ENCODE measurements at regions not wholly inside any gene's neighbourhood (a gene's known extent, or its start where the extent isn't known, plus 50 kb on each side); places are given as distances from the start of the nearest gene placed in this dataset.

DNA sequence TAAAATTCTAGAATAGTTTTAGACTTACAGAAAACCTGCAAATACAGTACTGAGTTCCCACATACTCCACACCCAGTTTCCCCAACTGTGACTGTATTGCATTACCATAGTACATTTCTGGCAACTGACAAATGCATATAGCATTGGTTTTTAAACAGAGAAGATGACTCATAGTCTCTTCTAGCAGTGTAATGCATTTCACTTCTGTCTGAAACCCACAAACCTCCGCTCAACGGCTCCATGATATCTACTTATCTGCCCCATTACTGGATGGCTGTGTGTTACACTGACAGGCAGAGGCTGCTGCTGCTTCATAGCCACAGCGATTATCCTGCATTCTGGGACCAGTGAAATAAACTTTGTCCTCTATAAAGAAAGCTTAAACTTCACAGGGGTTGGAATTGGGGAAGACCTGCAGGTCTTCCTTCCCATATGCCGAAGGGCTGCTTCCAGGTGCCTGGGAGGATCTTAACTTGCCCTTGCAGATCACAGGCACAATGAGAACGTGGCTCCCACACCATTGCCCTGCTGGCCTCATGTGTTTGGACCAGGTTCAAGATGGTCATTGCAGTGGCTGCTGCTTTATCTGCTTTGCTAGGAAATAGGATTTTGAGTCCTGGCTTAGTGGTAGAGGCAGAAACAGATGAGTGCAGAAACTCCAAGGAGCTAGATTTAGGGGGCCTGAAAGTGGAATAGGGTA, 742.6 kb upstream of the HS6ST1 start:
- no peak for DNase-seq

DNA sequence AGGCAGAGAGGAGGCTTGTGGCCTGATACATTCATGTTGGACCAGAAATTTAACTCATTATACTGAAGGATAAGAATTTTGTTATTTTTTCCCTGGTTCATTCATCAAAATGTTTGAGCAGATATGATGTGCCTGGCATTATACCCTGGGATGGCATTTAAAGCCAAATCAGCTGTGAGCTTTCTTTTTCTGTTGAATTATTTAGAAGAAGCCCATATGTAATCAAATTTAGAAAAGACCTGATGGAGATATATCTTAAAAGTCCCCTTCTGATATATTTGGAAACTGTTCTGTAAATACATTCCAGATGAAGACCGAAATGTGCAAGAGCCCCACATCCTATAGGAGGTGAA, 743.1 kb upstream of the HS6ST1 start:
- DNase-seq = no peak

DNA sequence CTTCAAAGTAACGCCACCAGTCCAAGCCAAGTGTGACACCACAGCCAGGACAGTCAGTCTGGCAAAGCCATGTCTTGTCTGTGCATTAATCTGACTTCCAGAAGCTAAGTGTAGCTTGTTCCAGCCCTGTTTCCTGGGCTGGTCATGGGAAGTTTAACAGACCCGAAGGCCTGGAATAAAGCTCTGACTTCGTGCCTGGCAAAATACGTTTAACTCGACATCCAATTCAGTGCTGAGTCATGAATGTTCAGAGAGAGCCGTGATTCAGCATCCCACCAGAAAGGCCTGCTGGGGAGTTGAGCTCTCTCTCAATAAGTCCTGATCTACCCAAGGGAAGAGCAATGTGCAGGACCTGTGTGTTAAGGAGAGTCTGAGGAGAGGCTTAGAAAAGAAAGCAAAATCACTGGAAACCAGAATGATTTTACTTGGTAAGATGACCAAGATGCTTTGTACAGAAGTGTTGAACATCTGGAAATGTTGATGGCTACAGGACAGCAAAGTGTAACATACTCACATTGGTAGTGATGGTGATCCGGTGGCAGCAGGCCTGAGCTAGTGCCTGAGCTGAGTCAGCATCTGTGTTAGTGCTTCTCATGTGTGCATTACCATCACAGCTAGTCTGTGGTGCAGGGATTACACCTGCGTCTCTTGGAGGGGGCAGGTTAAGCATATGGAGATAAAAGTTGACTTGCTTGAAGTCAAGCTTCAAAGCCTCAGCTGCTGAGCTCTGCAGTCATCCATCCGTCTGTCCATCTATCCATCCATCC, 743.7 kb upstream of the HS6ST1 start:
- DNase-seq = no peak

DNA sequence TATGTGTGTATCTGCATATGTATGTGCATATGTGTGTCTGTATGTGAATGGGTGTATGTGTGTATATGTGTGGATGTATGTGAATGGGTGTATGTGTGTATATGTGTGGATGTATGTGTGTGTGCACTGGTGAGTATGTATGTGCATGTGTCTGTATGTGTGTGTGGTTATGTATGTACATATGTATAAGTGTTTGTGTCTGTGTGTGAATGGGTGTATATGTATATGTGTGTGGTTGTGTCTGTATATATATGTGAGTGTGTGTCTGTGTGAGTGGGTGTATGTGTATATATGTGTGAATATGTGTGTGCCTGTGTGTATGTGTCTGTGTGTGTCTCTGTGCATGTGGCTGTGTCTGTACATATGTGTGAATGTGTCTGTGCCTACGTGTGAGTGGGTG, 748.4 kb upstream of the HS6ST1 start:
- no peak for DNase-seq

DNA sequence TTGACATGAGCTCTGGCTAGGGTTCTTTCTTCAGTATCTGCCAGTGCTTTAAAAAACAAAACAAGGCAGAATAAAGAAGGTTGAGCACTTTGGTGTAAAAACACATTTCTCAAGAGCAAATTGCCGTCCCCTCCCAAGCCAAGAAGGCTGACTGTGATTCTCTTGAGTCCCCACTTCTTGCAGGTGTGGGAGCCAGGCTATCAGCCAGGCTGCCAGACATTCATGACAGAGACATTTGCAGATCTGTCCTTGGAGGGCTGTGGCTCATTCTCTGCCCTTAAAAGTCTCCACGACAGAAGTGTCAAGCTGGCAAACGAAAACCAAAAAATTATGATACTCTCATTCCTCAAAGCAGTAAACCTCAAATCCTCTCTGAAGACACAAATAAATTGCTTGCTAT, 749.3 kb upstream of the HS6ST1 start:
- no peak for DNase-seq

DNA sequence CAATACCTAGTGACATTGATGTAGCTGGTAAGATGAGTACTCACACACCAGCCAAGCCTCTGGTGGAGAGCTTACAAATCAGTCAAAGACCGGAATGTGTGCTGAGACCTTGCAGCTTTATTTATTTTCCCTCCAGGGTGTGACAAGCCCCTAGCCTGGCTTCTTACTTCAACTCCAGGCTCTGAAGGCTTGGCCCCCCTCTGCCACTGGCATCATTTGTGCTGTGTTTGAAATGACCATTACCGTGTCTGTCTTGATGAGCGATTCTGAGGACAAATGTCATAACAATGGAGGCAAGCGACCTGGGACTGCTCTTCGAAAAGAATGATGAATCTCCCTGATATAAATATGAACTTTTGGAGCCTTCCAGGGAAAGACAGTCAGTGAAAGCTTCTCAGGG, 749.9 kb upstream of the HS6ST1 start:
- no peak for DNase-seq

DNA sequence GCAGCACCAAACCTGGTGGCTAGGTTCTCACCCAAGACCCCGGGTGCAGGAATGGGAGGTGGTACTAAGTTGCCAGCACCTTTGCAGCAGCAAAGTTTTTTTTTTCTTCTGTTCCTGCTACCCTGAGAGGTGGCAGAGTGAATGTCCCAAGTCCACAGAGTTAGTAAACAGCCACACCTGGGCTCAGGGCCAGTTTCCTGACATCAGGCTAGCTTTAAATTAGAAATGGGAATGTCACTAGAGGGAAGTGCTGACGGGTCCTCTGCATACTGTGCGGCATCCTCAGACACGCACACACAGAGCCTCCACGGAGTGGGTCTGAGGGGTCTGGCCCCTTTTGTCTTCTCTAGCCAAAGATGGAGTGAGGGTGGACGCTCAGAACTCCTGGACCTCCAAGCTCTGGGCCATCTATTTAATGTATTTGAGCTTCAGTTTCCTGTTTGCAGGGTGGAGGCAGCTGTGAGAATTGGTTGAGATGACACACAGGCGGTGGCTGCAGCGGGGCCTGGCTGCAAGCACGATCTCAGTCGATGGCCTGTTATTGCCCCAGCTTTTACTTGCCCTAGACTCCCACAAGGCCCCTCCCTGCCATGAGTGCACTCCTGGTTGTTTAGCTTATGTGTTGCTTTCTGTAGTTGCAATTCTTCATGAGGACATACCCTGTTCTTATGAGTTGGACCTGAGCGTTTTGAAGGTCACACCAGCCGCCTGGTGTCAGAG, 751.4 kb upstream of the HS6ST1 start:
- no peak for DNase-seq

DNA sequence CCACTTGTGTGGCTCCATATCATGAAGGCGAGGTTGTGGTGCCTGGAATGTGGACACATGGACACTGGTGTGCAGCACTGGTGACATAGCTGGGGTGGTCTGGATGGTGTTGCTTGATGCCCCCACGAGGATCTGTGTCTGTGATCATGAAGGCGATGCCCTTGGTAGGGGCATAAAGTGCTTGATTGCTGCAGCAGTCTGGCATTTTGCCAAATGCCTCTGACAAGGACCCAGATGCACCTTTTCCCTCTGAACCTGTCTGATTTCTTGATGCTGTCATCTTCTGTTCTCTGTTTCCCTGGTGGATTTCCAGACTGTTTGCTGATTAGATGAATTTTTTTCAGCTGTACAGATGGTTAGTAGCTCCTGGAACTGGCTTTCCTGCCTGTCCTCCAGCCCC, 752.0 kb upstream of the HS6ST1 start:
- no peak for DNase-seq

DNA sequence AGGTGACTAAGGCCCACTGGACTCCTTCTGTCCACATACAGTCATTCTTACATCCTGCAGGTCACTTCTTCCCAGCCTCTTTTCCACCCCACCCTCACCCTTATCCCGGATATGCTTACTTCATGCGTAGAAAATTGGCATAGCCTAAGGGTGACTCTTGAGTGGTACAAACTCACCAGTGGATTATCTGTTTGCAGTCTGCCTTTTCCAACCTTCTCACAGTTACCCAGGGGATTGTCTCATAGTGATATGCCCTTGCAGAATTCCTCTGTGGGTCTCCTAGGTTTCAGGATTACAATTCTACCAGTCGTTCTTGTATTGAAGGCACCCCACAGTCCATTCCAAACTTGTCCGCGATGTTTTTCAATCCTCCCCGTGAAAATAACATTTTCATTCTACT, 752.9 kb upstream of the HS6ST1 start:
- no peak for DNase-seq

DNA sequence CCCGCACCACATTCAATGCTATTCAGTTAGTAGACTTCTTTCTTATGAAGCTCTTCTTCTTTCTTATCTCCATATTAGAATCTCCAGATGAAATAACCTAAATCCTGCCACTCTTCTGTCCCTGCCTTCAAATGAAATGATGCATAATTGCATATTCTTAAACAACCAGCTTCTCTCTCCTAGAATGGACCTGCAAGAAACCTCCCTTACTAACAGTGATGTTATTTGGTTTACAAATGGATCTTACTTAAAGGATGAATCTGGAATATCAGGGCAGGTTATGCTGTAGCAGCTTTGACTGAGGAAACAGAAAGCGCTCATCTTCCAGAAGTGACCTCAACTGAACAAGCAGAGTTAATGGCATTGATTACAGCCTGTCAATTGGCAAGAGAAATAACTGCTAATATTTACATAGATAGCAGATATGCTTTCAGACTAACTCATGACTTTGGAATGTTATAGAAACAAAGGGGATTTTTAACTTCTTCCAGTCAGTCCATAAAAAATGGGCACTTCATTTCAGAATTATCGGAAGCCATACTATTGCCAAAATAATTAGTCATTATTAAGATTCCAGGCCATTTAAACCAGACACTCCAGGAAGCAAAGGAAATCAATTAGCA, 755.7 kb upstream of the HS6ST1 start:
- DNase-seq = no peak

DNA sequence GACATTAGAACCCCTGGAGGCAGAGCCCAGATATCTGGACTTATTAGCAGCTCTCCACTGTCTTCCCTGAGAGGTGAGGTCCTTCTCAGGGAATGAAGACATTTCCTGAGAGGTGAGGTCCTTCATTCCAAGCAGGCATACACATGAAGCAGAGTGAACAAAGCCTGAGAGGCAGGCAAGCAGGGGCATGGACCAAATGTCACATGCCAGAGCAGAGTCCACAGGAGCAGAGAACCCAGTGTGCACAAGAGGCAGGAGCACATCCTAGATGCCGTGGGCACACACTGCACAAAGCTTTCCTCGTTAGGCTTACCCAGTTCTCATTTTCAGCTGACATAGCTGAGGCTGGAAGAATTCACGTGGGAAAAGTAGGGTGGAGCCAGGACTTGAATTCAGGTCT, 759.9 kb upstream of the HS6ST1 start:
- DNase-seq = no peak

DNA sequence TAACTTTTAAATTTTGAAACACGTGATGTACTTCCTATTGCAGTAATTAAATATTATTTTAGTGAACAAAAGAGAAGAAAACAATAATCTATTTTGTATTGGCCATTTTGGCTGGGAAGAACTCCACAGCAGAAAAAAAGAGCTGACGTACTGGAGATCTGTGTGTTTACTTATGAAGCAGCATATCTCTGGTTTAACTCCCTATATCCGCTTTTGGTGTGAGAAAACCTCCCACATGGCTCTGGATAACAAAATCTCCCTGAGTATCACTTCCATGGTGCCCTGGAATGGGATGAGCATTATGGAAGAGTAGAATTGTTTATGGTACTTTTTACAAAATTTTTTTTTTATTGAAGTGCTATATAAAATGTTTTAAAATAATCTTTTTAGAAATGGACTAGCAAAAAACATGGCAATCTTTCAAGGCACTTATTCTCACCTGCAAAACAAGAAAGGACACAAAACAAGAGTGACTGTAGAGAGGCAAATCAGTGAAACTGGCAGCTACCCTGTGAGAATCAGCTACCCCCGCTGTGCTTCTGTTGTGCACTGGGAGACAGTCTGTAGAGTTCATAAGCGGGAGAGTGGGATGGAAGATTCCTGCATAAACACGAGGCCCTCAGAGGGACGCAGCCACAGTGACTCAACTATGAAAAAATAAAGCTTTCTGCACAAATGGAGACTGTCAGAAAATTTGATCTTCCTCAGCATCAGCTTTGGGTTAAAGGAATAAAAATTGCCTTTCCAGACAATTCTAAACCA, 762.2 kb upstream of the HS6ST1 start:
- no peak for DNase-seq

DNA sequence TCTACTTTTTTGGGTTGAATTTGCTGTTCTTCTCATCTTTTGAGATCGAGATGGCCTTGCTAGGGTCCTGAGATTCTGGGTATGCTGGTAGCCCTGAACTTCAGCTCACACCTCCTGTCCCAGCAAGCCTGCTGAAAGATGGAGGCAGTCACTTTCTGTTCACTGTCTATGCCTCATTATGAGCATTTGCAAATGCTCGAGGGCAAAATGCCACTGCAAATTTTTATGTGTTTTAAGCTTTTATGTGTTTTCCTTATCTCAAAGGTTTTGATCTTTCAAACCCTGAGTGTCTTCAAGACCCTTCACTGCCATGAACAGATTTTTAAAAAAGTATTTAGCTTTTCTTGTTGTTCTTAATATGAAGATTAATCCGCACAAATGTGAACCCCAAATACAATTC, 766.7 kb upstream of the HS6ST1 start:
- DNase-seq = no peak

DNA sequence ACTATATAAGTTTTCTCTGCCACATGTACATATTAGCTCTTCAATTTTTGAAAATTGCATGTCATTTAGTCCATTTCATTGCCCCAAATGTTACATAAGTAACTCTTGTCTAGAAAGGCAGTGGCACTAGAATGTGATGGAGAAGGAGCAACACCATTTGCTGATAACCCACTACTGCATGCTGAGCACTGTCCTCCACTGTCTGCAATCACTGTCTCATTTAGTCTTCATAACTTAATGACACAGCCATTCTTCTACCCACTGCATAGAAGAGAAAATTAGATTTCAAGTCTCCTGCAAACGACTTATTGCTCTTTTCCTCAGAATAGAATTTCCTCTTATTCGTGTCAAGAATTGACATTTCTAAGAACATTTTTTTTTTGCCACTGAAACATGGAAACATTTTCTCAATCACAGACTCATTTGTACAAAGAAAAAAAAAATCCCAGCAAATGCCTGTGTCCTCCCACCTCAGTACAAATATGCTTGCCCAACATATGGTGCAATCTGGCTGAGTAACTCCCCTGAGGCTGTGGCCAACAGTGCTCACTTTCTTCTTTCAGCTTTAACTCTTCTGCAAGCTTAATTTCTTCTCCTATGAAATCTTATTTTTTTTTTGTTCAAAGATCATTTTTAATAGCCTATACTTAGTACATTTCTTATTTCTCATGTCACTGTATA, 768.6 kb upstream of the HS6ST1 start:
- no peak for DNase-seq

DNA sequence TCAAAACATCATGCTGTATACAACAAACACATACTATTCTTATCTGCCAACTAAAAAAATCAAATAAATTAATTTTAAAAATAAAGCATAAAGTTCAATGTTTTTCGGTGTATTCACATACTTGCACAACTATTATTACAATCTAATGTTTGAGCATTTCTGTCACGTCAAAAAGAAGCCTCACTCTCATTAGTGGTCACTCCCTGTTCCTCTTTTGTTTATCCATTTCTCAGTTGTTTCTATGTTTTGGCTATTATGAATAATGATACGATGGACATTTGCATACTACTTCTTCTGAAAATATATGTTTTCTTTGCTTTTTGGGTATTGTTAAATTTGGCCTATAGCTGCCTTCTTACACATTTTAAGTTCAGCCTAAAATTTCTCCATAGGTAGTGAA, 773.0 kb upstream of the HS6ST1 start:
- no peak for DNase-seq

DNA sequence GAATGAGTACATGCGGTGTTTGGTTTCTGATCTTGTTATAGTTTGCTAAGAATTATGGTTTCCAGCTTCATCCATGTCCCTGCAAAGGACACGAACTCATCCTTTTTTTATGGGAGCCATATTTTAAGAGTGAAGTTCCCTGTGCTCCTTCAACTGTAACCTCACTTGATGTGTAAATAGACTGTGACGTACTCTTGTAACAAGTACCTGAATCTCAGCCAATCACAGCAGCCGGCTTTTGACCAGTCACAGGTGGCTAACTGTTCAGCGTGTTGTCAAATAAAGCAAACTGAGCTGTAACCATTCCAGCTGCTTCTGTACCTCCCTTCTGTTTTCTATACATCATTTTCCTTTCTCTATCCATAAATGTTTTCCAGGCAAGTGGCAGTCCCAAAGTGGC, 774.3 kb upstream of the HS6ST1 start:
- no peak for DNase-seq

DNA sequence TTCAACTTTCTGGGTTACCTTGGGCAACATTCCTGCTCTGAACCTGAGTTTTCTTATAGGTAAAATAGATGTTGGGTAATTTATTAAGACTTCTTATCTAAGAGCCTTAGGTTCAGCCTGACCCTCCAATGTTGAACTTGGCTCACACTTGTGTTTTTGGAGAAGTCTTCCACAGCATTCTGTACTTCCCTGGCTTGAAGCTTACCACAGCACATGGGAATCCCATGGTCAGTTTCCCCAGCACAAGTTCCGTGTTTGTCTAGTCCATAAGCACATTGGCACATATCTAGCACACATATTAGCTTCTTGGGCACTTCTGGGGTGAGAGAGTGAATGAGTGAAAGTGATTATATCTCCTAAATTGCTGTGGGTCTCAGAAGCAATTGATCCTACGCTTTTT, 782.5 kb upstream of the HS6ST1 start:
- no peak for DNase-seq

DNA sequence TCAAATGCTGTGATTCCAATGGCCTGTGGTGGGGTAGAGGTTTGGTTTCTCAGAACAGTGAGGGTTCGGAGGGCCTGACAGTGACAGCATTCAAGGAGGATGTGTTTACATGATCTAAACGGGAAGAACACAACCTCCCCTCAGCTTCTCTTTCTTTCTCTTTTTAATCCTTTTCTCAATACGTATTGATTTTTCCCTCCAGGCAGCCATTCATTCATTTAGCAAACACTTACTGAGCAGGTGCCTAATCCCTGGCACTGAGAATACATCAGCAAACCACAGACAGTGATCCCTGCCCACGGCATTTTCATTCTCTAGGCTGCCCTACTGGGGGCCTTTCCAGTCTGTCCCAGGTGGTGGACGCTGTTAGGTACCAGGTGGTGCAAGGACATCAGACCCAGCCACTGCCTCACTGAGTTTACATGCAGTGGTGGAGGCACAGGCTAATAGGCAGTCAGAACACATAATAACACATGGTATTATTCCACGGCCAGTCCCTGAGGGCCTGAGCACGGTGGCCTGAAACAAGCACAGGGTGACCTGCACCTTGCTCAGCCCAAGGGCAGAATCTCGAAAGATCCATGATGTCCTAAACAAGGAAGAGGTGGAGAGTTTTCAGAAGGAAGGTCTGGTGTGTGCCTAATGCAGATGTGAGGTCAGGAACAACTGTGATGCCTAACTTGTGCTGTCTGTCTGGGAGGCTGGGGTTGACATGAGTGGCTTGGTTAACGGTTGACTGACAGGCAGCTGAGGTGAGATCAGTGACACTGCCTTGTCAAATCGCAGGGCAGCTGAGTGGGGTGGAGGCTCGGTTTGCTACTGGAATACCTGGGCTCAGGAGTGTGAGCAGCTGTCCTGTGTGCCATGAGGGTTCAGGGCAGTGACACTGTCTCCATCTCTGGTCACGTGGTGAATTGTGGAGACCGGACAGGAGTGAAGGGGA, 785.5 kb upstream of the HS6ST1 start:
- DNase-seq = no peak

DNA sequence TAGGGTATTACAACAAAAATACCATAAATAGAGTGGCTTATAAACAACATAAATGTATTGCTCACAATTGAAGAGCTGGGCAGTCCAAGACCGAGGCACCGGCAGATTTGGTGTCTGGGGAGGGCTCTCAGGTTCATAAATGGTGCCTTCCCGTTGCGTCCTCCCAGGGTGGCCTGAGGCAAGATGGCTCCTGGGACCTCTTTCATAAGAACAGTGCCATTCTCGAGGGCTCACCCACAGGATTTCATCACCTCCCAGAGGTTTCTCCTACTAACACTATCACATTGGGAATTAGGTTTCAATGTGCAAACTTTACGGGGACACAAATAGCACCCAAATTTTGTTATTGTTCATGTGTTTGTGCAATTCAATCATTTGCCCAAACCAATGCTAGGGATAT, 793.5 kb upstream of the HS6ST1 start:
- no peak for DNase-seq

DNA sequence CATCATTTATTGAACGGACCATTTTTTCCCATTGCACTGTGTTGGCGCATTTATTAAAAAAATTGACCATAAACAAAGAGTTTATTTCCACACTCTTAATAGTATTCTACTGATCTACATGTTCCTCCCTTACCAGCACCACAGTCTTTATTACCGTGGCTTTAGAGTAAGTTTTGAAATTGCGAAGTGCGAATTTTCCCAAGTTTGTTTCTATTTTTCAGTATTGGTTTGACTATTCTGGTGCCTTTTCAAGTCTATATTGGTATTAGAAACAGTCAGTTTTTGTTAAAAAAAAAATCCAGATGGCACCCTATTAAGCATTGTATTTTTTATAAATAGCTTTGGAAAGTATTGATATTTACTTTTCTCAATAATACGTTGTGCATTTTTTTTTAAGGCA, 795.1 kb upstream of the HS6ST1 start:
- no peak for DNase-seq

DNA sequence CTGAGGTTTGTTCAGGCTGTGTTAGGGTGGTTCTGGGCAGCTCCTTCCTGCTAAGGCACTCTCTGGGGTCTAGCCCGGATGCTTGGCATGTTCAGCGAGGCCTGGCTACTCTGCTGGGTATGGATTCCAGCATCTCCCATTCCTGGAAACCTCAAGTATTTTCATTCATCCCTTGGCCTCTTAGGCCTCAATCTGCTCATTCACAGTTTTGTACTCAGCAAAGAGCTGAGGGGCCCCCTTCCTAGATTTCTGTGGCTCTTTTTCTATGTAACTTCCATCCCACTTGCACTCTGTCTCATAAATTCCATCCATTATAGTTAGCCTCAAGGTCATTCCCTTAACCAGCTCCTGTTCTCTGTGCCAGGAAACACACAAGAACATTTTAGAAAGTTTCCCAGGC, 798.8 kb upstream of the HS6ST1 start:
- DNase-seq = no peak

All from CD4-positive, alpha-beta T cell treated with Interleukin-17A for 4 hours (primary cell).